ENCODE measurements at regions not wholly inside any gene's neighbourhood (a gene's known extent, or its start where the extent isn't known, plus 50 kb on each side); places are given as distances from the start of the nearest gene placed in this dataset.
"Not testable (repeated sequence)": the region's sequence is repeated elsewhere in the genome, so short reads cannot be mapped to it uniquely, and the experiment has no call there.

GRCh38 chr6:102799051-102799450, 1405.5 kb downstream of the GRIK2 start:
- DNase-seq (ENCODE audit: extremely low spot score, insufficient read length, low read depth) (no peak), FAIRE-seq (no peak)

- no peak for DNase-seq (ENCODE audit: extremely low spot score, insufficient read length, low read depth)
- FAIRE-seq = no peak
These were observed 1405.1 kb downstream of the GRIK2 start for GRCh38 chr6:102798636-102799035.

DNA sequence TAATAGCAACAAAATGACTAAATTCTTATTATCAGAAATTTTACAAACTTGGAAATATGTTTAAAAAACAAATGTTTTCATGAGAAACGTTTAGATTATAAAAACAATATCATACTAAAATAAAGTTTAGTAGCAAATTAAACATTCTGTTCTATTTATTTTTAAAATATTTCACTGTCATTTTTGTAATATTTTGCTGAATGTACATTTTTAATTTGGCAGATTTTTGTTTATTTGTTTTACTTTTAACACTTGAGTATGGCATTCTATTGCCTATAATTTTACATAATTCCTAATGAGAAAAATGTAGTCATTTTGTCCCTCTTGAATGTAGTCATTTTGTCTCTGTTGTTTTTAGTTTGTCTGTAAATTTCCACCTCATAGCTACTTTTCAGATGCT, 1400.2 kb downstream of the GRIK2 start:
- DNase-seq (ENCODE audit: extremely low spot score, insufficient read length, low read depth) (no peak), FAIRE-seq (no peak)

GRCh38 chr6:102774326-102774725, 1380.8 kb downstream of the GRIK2 start:
- DNase-seq (ENCODE audit: extremely low spot score, insufficient read length, low read depth) (no peak), FAIRE-seq (no peak)

GRCh38 chr6:102773636-102774035, 1380.1 kb downstream of the GRIK2 start:
- DNase-seq (ENCODE audit: extremely low spot score, insufficient read length, low read depth) (no peak), FAIRE-seq (no peak)

DNA sequence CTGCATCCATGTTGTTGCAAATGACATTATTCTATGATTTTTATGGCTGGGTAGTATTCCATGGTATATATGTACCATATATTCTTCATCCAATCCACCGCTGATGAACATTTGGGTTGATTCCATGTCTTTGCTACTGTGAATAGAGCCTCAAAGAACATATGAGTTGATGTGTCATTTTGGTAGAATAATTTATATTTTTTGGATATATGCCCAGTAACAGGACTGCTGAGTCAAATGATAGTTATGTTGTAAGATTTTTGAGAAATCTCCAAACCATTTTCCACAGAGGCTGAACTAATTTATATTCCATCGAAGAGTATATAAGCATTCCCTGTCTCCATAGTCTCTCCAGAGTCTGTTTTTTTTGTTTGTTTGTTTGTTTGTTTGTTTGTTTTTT, 1373.5 kb downstream of the GRIK2 start:
- DNase-seq (ENCODE audit: extremely low spot score, insufficient read length, low read depth) = no peak
- FAIRE-seq = no peak

GRCh38 chr6:102764317-102764716, 1370.8 kb downstream of the GRIK2 start:
- FAIRE-seq = no peak
- no peak for DNase-seq (ENCODE audit: extremely low spot score, insufficient read length, low read depth)

DNA sequence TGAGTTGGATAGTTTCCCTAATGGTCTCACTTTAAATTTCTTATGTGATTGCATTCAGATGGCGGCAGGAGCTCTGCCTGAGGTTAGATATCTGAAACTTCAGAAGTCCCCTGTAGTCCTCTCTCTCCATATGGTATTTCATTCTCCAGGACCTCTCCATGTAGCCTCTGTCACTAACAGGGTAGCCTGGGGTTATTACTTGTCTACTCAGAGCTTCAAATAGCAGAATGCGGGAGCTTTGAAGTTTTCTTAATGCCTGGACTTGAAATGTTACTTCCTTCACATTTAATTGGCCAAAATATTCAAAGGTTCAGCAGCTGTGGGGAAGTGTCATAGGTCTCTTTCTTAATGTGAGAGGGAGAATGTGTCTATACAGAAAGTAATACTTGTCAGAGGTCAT, 1370.4 kb downstream of the GRIK2 start:
- DNase-seq (ENCODE audit: extremely low spot score, insufficient read length, low read depth) (no peak), FAIRE-seq (no peak)

DNA sequence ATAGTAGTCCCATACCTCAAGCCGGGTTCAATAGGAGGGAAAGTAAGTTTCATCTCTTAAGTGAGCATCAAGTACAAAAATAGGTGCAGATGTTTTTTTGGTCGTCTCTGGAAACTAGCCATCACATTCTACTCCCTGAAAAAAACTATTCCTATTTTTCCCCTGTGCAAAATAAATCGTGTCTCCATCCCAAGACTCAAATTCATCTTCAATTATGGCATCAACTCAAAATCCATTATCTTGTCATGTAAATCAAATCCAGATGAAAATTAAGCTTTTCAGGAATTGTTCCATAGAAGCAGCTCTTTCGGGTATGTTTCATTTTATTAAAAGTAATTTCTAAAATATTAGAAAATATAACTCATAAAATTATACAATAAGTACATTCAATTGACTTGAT, 1368.4 kb downstream of the GRIK2 start:
- DNase-seq (ENCODE audit: extremely low spot score, insufficient read length, low read depth) (no peak), FAIRE-seq (no peak)

DNA sequence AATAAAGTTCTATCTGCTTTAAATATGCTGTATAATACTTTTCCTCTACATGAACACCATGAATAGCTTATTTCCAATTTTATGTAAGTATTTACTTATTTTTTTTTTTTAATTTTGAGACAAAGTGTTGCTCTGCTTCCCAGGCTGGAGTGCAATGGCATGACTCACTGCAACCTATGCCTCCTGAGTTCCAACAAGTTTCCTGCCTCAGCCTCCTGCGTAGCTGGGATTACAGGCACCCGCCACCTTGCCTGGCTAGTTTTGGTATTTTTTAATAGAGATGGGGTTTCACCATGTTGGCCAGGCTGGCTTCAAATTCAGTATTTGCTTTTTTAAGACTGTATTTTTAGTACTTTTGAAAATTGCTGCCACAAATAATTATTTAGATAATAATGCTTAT, 1365.9 kb downstream of the GRIK2 start:
- no peak for DNase-seq (ENCODE audit: extremely low spot score, insufficient read length, low read depth)
- no peak for FAIRE-seq

DNA sequence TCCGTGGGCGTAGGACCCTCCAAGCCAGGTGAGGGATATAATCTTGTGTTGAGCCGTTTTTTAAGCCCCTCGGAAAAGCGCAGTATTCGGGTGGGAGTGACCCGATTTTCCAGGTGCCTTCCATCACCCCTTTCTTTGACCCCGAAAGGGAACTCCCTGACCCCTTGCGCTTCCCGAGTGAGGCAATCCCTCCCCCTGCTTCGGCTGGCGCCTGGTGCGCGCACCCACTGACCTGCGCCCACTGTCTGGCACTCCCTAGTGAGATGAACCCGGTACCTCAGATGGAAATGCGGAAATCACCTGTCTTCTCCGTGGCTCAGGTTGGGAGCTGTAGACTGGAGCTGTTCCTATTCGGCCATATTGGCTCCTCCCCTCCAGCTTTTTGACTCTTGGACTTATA, 1365.0 kb downstream of the GRIK2 start:
- DNase-seq (ENCODE audit: extremely low spot score, insufficient read length, low read depth); FAIRE-seq: not testable (repeated sequence)

GRCh38 chr6:102749210-102749971, 1355.9 kb downstream of the GRIK2 start:
- no peak for FAIRE-seq
- DNase-seq (ENCODE audit: extremely low spot score, insufficient read length, low read depth) = no peak

GRCh38 chr6:102746941-102747340, 1353.4 kb downstream of the GRIK2 start:
- FAIRE-seq = no peak
- no peak for DNase-seq (ENCODE audit: extremely low spot score, insufficient read length, low read depth)

DNA sequence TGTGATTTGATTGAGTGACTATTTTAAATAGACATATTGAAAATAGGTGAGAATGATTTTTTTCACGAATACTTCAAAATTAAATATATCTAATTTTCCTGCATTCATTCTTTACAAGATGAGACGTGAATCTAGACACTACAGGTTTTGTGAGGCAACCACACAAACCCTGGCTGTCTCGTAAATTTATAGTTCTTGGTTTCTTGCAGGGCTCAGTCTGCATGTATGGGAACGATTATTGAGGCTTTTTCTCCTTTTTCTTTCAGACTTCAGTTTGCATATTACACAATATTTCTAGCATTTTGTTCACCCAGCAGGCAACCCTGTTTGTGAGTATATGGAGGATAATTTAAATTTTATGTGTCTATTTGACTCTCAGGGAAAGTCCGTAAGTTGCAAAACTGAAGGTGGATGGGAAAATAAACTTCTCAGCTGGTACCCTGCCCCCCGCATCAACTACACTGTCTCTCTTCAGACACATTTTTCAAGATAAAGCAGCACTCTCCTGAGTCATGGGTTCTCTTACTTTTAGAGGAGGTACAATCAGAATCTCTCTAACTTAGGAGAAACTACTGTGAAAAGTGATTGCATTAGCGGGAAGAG, 1349.3 kb downstream of the GRIK2 start:
- DNase-seq (ENCODE audit: extremely low spot score, insufficient read length, low read depth) (no peak), FAIRE-seq (no peak)

DNA sequence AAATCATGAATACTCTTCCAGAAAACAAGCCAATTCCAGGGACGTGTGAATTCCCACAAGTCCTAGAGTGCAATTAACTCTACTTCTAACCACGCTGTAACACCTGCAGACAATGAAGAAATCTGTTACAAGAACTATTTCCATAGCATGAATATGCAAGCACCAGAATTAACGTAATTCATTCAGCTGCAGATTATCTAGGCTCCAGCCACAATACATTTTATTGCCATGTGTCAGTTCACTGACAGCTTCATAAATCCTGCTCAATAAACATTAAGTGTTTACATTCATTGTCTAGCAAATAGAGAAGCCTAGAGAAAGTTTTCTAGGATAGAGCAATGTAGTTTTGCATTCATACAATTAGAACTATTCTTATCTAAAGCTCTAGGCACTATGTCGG, 1348.5 kb downstream of the GRIK2 start:
- no peak for DNase-seq (ENCODE audit: extremely low spot score, insufficient read length, low read depth)

GRCh38 chr6:102736941-102737368, 1343.4 kb downstream of the GRIK2 start:
- DNase-seq (ENCODE audit: extremely low spot score, insufficient read length, low read depth) (no peak), FAIRE-seq (no peak)

More for the DNA sequence above, 1348.5 kb downstream of the GRIK2 start:
- FAIRE-seq = no peak

DNA sequence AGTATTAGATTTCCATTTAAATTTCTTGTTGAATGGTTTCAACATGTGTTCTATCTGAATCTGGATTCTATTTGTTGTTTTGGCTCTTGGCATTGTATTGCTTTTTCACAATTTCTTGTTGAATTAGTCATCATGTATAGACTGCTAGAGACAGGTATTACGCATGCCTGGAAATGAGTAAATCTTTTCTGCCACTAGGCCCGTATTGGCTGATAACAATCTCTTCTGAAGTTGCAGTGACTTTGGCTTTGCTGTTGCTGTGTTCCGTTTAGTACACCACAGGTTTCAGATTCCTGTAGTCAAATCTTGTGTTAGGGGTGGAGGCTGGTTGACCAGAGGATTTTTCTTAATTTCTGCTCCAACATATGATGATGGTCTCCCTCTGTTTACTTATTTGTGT, 1339.4 kb downstream of the GRIK2 start:
- FAIRE-seq = no peak

GRCh38 chr6:102722086-102722485, 1328.6 kb downstream of the GRIK2 start:
- not testable (repeated sequence) for FAIRE-seq; DNase-seq (ENCODE audit: extremely low spot score, insufficient read length, low read depth)

More for the DNA sequence above, 1339.4 kb downstream of the GRIK2 start:
- no peak for DNase-seq (ENCODE audit: extremely low spot score, insufficient read length, low read depth)

GRCh38 chr6:102717737-102718456, 1324.4 kb downstream of the GRIK2 start:
- FAIRE-seq = no peak
- DNase-seq (ENCODE audit: extremely low spot score, insufficient read length, low read depth) = no peak

DNA sequence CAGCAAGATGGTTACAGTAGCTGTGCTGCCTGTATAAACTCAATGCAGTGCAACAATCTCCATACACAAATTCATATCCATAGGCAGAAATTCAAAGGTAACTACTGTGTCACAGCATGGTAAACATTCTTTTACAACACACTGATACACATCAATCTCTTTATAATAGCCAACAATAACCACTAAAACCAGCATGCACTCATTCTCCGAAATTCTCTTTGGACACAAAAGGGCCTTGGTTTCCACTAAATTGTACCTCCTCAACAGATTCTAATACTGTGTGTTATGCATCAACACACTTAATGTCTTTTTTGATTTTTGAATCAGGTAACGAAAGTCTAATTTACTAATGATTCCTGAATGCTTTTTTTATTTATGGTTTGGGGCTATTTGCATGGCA, 1323.7 kb downstream of the GRIK2 start:
- DNase-seq (ENCODE audit: extremely low spot score, insufficient read length, low read depth) = no peak
- no peak for FAIRE-seq

GRCh38 chr6:102701019-102701418, 1307.5 kb downstream of the GRIK2 start:
- DNase-seq (ENCODE audit: extremely low spot score, insufficient read length, low read depth) (no peak), FAIRE-seq (no peak)
